Upper lobe of right lung (tissue), 1 donor: ENCODE measurements at regions not wholly inside any gene's neighbourhood (a gene's known extent, or its start where the extent isn't known, plus 50 kb on each side); places are given as distances from the start of the nearest gene placed in this dataset.

ENCODE experiments used
- ATAC-seq: fragments of 200-7000 bp; cut with Tn5 transposase; one replicate; pipeline ENCODE4 v1.9.1; 2020; ENCODE audit warnings: mild to moderate bottlenecking, moderate library complexity
- DNase-seq: peaks from one replicate; pipeline ENCODE4 v3.0.0-alpha.2; 2020
- H3K27ac ChIP-seq: fragments of 200-600 bp; one replicate; pipeline ENCODE4 v1.8.0; 2022
- H3K27me3 ChIP-seq: fragments of 200-600 bp; one replicate; pipeline ENCODE4 v1.8.0; 2022; ENCODE audit warnings: mild to moderate bottlenecking
- H3K36me3 ChIP-seq: fragments of 200-600 bp; one replicate; pipeline ENCODE4 v1.8.0; 2022
- H3K4me1 ChIP-seq: fragments of 200-600 bp; one replicate; pipeline ENCODE4 v1.8.0; 2022
- H3K4me3 ChIP-seq: fragments of 200-600 bp; one replicate; pipeline ENCODE4 v1.8.0; 2022; ENCODE audit warnings: mild to moderate bottlenecking
- H3K9me3 ChIP-seq: fragments of 200-600 bp; one replicate; pipeline ENCODE4 v1.8.0; 2022
- intact Hi-C: fragments of 100-400 bp; cut with DNase I; formaldehyde crosslinking; loops from one replicate; pipeline ENCODE4 v1.11.0; 2022
- TF ChIP-seq, protein P1 (sequence below): fragments of 200-600 bp; IDR thresholded peaks from one replicate; pipeline ENCODE4 v1.8.0; 2022; ENCODE audit warnings: antibody characterized with exemption
- donor health status: DM: no; HTN: yes; CAD: no; lungs with severe emphysema.

DNA sequence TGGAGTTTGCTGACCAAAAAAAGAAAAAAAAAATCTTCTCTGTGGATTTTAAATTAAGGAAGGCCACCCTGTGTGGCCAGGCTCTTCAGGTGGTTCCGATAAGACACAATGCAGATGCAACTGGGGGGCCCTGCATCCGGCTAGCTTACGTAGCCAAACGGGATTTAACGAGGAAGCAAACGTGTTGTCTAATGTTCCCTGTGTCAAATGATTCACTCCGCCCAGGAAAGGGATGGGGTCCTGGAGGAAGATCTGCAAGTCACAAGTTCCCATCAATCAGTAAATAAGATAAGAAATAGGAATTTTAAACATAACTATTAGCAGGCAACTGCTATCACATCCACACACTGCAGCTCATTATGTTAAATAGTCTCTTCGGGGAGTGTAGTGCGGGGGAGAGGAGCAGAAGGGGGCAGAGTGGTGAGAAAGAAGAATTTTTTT is 216.4 kb upstream of the GYPA start:
- intact Hi-C loops: no loop called here
- H3K27me3 ChIP-seq: no peaks in the 10 kb centered on the region
- no peak overlapping the region for H3K4me3 ChIP-seq
- TF ChIP-seq, protein P1, sequence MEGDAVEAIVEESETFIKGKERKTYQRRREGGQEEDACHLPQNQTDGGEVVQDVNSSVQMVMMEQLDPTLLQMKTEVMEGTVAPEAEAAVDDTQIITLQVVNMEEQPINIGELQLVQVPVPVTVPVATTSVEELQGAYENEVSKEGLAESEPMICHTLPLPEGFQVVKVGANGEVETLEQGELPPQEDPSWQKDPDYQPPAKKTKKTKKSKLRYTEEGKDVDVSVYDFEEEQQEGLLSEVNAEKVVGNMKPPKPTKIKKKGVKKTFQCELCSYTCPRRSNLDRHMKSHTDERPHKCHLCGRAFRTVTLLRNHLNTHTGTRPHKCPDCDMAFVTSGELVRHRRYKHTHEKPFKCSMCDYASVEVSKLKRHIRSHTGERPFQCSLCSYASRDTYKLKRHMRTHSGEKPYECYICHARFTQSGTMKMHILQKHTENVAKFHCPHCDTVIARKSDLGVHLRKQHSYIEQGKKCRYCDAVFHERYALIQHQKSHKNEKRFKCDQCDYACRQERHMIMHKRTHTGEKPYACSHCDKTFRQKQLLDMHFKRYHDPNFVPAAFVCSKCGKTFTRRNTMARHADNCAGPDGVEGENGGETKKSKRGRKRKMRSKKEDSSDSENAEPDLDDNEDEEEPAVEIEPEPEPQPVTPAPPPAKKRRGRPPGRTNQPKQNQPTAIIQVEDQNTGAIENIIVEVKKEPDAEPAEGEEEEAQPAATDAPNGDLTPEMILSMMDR: no peak
- no peak overlapping the region for H3K27ac ChIP-seq
- no peaks in the 10 kb centered on the region for H3K4me1 ChIP-seq
- DNase-seq: no peak
- no peak for ATAC-seq
- no peaks in the 10 kb centered on the region for H3K36me3 ChIP-seq
- no peaks in the 10 kb centered on the region for H3K9me3 ChIP-seq

DNA sequence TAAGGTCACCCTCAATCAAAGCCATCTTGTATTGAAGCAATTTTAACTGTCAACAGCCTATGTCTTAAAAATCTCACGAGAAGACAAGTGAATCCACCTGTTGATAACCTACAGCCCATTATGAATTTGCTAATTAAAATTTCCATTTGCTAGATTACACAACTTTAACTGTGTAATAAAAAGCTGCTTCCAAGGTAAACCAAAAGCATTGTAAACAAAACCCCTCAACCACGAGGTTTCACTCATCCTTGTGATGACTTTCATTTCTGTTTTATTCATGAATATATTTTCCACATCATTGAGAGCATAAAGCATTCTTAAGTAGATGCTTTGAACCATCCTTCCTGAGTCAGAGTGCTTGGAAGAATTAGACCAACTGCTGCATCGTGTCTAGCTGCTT is 217.5 kb upstream of the GYPA start:
- Histone ChIP-seq H3K27me3 (no peaks in the 10 kb centered on the region), H3K4me3 (no peak overlapping the region), H3K9me3 (no peaks in the 10 kb centered on the region), H3K27ac (no peak overlapping the region), H3K36me3 (no peaks in the 10 kb centered on the region), H3K4me1 (no peaks in the 10 kb centered on the region)
- ATAC-seq: no peak
- DNase-seq: no peak
- TF ChIP-seq, protein P1: no peak
- intact Hi-C loops: no loop called here

DNA sequence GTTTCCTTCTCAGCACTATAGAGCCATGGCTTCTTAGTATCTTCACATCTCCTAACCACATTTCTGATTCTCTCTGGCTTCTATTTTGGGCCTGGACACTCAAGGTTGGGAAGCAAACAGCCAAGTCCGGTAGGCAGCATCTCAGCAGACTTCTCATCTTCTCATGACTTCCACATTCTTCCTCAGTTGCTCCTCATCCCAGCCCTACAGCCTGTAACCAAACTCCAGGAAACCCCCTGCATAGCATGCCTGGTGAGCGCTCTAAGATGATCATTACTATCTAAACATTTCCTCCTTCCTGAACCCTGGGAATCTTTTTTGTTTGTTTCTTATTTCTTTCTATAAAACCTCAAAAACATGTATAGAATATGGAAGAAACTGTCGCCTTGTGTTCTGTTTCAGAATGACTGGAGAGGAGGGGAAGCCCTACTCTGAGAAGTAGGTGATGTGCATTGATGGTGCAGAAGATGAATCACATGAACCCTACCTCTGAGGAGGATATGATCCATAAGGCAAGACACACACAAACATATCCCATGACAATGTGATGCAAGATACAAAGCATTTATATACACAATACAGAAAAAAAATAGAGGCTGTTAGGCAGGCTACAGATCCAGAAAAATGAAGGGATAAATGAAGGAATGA is 219.8 kb upstream of the GYPA start:
- ATAC-seq (no peak), DNase-seq (no peak)
- Histone ChIP-seq H3K9me3 (no peaks in the 10 kb centered on the region), H3K36me3 (no peaks in the 10 kb centered on the region), H3K27ac (no peak overlapping the region), H3K4me3 (no peak overlapping the region), H3K4me1 (no peaks in the 10 kb centered on the region), H3K27me3 (no peaks in the 10 kb centered on the region)
- TF ChIP-seq, protein P1: no peak
- intact Hi-C loops: no loop called here

GRCh38 chr4:144362366-144362765 is 221.8 kb upstream of the GYPA start:
- TF ChIP-seq, protein P1: no peak
- intact Hi-C loops: no loop called here
- H3K36me3 ChIP-seq: no peaks in the 10 kb centered on the region
- no peaks in the 10 kb centered on the region for H3K9me3 ChIP-seq
- no peak overlapping the region for H3K27ac ChIP-seq
- no peaks in the 10 kb centered on the region for H3K4me1 ChIP-seq
- no peak for DNase-seq
- ATAC-seq: no peak
- no peak overlapping the region for H3K4me3 ChIP-seq
- no peaks in the 10 kb centered on the region for H3K27me3 ChIP-seq

- Histone ChIP-seq H3K36me3 (no peaks in the 10 kb centered on the region), H3K27ac (no peak overlapping the region), H3K27me3 (no peaks in the 10 kb centered on the region), H3K9me3 (no peaks in the 10 kb centered on the region), H3K4me3 (no peak overlapping the region), H3K4me1 (no peaks in the 10 kb centered on the region)
- ATAC-seq (no peak), DNase-seq (no peak)
- TF ChIP-seq, protein P1: no peak
- intact Hi-C loops: no loop called here
Measured at GRCh38 chr4:144363890-144364289, 223.4 kb upstream of the GYPA start.

DNA sequence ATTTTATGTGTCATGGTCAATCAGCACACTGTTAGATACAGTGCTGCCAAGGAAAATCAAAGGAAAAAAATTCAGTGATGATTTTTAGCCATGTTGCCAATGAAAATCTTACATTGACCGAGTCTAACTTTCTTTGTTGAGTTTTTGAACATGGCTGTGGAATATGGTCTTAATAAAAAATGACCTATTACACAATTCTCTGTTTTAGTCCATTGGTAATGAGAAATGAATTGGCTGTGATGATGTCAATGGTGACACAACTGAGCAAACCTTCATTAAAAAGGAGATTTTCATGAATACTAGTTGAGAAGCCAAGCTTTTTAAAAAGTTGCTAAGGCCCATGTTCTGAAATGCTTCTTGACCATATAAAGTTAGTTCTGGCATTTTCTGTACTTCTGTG is 225.9 kb upstream of the GYPA start:
- H3K9me3 ChIP-seq: no peaks in the 10 kb centered on the region
- no peak for DNase-seq
- intact Hi-C loops: no loop called here
- no peaks in the 10 kb centered on the region for H3K27me3 ChIP-seq
- no peaks in the 10 kb centered on the region for H3K4me1 ChIP-seq
- ATAC-seq: no peak
- H3K27ac ChIP-seq: no peak overlapping the region
- H3K4me3 ChIP-seq: no peak overlapping the region
- TF ChIP-seq, protein P1: no peak
- no peaks in the 10 kb centered on the region for H3K36me3 ChIP-seq
